ENCODE measurements at regions not wholly inside any gene's neighbourhood (a gene's known extent, or its start where the extent isn't known, plus 50 kb on each side); places are given as distances from the start of the nearest gene placed in this dataset.

DNA sequence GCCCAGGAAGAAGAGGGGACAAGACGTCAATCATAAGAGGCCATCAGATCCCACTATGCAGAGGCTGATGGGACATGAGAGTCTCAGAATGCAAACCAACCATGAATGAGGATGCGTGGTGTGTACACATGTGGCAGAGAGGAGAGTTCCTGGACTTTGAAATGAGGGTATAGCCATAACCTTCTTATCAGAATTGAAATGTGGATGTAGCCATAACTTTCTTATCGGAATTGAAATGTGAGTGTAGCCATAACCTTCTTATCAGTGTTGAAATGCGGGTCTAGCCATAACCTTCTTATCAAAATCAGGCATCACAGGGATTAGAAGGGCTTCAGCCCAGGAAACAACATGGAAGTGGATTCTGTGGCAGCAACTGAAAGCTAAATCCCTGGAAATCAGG lies 415.5 kb upstream of the FAT1 start:
- Histone ChIP-seq H3K4me3 (ENCODE audit: low read length) (no peak overlapping the region), H3K27me3 (ENCODE audit: control insufficient read depth in 1 of 2, insufficient read depth in 2 of 2, low read length in 2 of 2) (no peaks in the 10 kb centered on the region), H3K27ac (ENCODE audit: low read depth in 1 of 2, low read length in 2 of 2) (no peak overlapping the region), H3K36me3 (ENCODE audit: insufficient read depth, low read length) (no peaks in the 10 kb centered on the region), H3K4me1 (ENCODE audit: insufficient read depth, low read length) (no peaks in the 10 kb centered on the region), H3K9me3 (ENCODE audit: control insufficient read depth in 1 of 2, insufficient read depth in 1 of 2, low read length in 2 of 2) (peaks cover 0 to 7% of the 10 kb centered on the region in 2 experiments)
- Mint-ChIP-seq H3K9me3 (peaks cover 7% of the 10 kb centered on the region), H3K27me3 (no peaks in the 10 kb centered on the region), H3K4me1 (ENCODE audit: low read depth) (no peaks in the 10 kb centered on the region), H3K4me3 (no peak overlapping the region), H3K27ac (no peak overlapping the region), H3K36me3 (ENCODE audit: low read depth) (no peaks in the 10 kb centered on the region)
- ATAC-seq (ENCODE audit: poor library complexity), result no peak
- ChIA-PET POLR2A (no interaction called here), CTCF (no interaction called here)
- intact Hi-C loops (cut with DNase I, micrococcal nuclease), result no loop called here
- no peak for DNase-seq
- no peak for TF ChIP-seq CTCF (IDR thresholded peaks at IDR 0.05)

DNA sequence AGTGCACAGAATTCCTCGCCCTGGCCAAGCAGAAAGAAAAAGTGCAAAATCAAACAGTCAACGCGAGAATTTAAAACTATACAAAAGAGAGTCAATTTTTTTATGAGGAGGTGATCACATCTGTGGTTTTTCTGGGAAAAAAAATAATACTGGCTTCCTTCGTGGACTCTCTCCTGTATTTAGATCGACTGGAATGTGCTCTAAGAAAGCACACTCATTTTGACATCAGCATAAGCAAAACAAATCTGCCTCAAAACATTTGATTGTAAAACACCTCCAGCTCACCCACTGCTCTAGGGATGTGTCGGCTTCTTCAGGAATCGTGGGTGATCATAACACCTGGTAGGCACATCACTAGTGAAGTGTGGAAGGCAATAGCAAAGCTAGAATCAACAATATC lies 417.4 kb upstream of the FAT1 start:
- ATAC-seq (ENCODE audit: poor library complexity) (no peak), DNase-seq (no peak)
- H3K4me3 Mint-ChIP-seq, result no peak overlapping the region
- peaks cover 7% of the 10 kb centered on the region for H3K9me3 Mint-ChIP-seq
- Histone ChIP-seq H3K27ac (ENCODE audit: low read depth in 1 of 2, low read length in 2 of 2) (no peak overlapping the region), H3K4me3 (ENCODE audit: low read length) (no peak overlapping the region), H3K27me3 (ENCODE audit: control insufficient read depth in 1 of 2, insufficient read depth in 2 of 2, low read length in 2 of 2) (no peaks in the 10 kb centered on the region), H3K4me1 (ENCODE audit: insufficient read depth, low read length) (no peaks in the 10 kb centered on the region), H3K36me3 (ENCODE audit: insufficient read depth, low read length) (no peaks in the 10 kb centered on the region), H3K9me3 (ENCODE audit: control insufficient read depth in 1 of 2, insufficient read depth in 1 of 2, low read length in 2 of 2) (peaks cover 0 to 4% of the 10 kb centered on the region in 2 experiments)
- POLR2A ChIA-PET, result interaction anchor here (0.6 kb wide), 1 partner anchor 453 kb away, joined by 3 read pairs; no protein-coding TSS in a partner anchor
- no peaks in the 10 kb centered on the region for H3K27me3 Mint-ChIP-seq
- no peak overlapping the region for H3K27ac Mint-ChIP-seq
- no peaks in the 10 kb centered on the region for H3K36me3 Mint-ChIP-seq (ENCODE audit: low read depth)
- TF ChIP-seq CTCF (IDR thresholded peaks at IDR 0.05), result no peak
- CTCF ChIA-PET, result no interaction called here
- intact Hi-C loops (cut with DNase I, micrococcal nuclease), result no loop called here
- no peaks in the 10 kb centered on the region for H3K4me1 Mint-ChIP-seq (ENCODE audit: low read depth)

GRCh38 chr4:187149229-187149945 lies 425.7 kb upstream of the FAT1 start:
- no peaks in the 10 kb centered on the region for H3K4me1 ChIP-seq (ENCODE audit: insufficient read depth, low read length)
- DNase-seq (no peak), ATAC-seq (ENCODE audit: poor library complexity) (no peak)
- H3K27ac ChIP-seq (ENCODE audit: low read depth in 1 of 2, low read length in 2 of 2), result no peak overlapping the region
- Mint-ChIP-seq H3K27ac (no peak overlapping the region), H3K36me3 (ENCODE audit: low read depth) (no peaks in the 10 kb centered on the region), H3K4me3 (no peak overlapping the region), H3K9me3 (peaks cover 7% of the 10 kb centered on the region), H3K27me3 (no peaks in the 10 kb centered on the region), H3K4me1 (ENCODE audit: low read depth) (no peaks in the 10 kb centered on the region)
- H3K27me3 ChIP-seq (ENCODE audit: control insufficient read depth in 1 of 2, insufficient read depth in 2 of 2, low read length in 2 of 2), result no peaks in the 10 kb centered on the region
- intact Hi-C loops (cut with DNase I, micrococcal nuclease), result no loop called here
- CTCF ChIA-PET, result no interaction called here
- no peaks in the 10 kb centered on the region for H3K36me3 ChIP-seq (ENCODE audit: insufficient read depth, low read length)
- H3K4me3 ChIP-seq (ENCODE audit: low read length), result no peak overlapping the region
- peaks cover 0 to 3% of the 10 kb centered on the region in 2 experiments for H3K9me3 ChIP-seq (ENCODE audit: control insufficient read depth in 1 of 2, insufficient read depth in 1 of 2, low read length in 2 of 2)
- POLR2A ChIA-PET, result interaction anchor here (0.5 kb wide), 1 partner anchor 202 kb away, joined by 3 read pairs; no protein-coding TSS in a partner anchor
- TF ChIP-seq CTCF (IDR thresholded peaks at IDR 0.05), result no peak
